ENCODE measurements at regions not wholly inside any gene's neighbourhood (a gene's known extent, or its start where the extent isn't known, plus 50 kb on each side); places are given as distances from the start of the nearest gene placed in this dataset.
"Not testable (repeated sequence)": the region's sequence is repeated elsewhere in the genome, so short reads cannot be mapped to it uniquely, and the experiment has no call there.

GRCh38 chr6:97775012-97775411 is 492.0 kb upstream of the MMS22L start:
- H3K27ac Mint-ChIP-seq (ENCODE audit: unreplicated experiment), result no peak overlapping the region
- TF ChIP-seq, protein P1, sequence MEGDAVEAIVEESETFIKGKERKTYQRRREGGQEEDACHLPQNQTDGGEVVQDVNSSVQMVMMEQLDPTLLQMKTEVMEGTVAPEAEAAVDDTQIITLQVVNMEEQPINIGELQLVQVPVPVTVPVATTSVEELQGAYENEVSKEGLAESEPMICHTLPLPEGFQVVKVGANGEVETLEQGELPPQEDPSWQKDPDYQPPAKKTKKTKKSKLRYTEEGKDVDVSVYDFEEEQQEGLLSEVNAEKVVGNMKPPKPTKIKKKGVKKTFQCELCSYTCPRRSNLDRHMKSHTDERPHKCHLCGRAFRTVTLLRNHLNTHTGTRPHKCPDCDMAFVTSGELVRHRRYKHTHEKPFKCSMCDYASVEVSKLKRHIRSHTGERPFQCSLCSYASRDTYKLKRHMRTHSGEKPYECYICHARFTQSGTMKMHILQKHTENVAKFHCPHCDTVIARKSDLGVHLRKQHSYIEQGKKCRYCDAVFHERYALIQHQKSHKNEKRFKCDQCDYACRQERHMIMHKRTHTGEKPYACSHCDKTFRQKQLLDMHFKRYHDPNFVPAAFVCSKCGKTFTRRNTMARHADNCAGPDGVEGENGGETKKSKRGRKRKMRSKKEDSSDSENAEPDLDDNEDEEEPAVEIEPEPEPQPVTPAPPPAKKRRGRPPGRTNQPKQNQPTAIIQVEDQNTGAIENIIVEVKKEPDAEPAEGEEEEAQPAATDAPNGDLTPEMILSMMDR (IDR thresholded peaks at IDR 0.05; ENCODE audit: partially characterized antibody, unreplicated experiment), result no peak
- peaks cover under 1% of the 10 kb centered on the region for H3K27me3 Mint-ChIP-seq (ENCODE audit: unreplicated experiment)
- no peak overlapping the region for H3K4me3 Mint-ChIP-seq (ENCODE audit: unreplicated experiment)
- peaks cover 4% of the 10 kb centered on the region for H3K4me1 Mint-ChIP-seq (ENCODE audit: low read depth, unreplicated experiment)
- no peaks in the 10 kb centered on the region for H3K9me3 Mint-ChIP-seq (ENCODE audit: unreplicated experiment)
- peak; percentile 21 for DNase-seq
- H3K36me3 Mint-ChIP-seq (ENCODE audit: unreplicated experiment), result peaks cover 8% of the 10 kb centered on the region

GRCh38 chr6:97778290-97779038 is 495.4 kb upstream of the MMS22L start:
- H3K27ac Mint-ChIP-seq (ENCODE audit: unreplicated experiment), result no peak overlapping the region
- TF ChIP-seq, protein P1 (IDR thresholded peaks at IDR 0.05; ENCODE audit: partially characterized antibody, unreplicated experiment), result no peak
- peaks cover 7% of the 10 kb centered on the region for H3K27me3 Mint-ChIP-seq (ENCODE audit: unreplicated experiment)
- peaks cover 17% of the 10 kb centered on the region for H3K36me3 Mint-ChIP-seq (ENCODE audit: unreplicated experiment)
- DNase-seq, result no peak
- H3K4me3 Mint-ChIP-seq (ENCODE audit: unreplicated experiment), result no peak overlapping the region
- peaks cover 2% of the 10 kb centered on the region for H3K4me1 Mint-ChIP-seq (ENCODE audit: low read depth, unreplicated experiment)
- no peaks in the 10 kb centered on the region for H3K9me3 Mint-ChIP-seq (ENCODE audit: unreplicated experiment)

DNA sequence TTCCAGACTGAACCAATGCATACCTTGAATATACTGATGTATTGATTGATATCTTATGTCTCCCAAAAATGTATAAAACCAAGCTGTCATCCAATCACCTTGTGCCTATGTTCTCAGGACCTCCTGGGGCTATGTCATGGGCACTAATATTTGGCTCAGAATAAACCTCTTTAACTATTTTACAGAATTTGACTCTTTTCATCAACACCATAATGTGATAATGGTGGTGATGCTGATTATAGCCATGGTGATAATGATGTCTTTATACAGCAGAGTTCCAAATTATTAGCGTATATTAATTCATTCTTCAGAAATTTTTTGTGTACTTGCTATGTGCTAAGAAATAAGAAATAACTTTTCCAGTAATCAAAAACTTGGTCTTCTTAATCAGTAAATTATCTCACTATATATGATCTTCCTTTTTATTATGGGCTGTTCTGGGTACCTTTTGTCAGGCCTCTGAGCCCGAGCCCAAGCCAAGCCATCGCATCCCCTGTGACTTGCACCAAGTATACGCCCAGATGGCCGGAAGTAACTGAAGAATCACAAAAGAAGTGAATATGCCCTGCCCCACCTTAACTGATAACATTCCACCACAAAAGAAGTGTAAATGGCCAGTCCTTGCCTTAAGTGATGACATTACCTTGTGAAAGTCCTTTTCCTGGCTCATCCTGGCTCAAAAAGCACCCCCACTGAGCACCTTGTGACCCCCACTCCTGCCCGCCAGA is 496.2 kb upstream of the MMS22L start:
- not testable (repeated sequence) for H3K27me3 Mint-ChIP-seq (ENCODE audit: unreplicated experiment); H3K4me1 Mint-ChIP-seq (ENCODE audit: low read depth, unreplicated experiment); H3K9me3 Mint-ChIP-seq (ENCODE audit: unreplicated experiment); DNase-seq; H3K4me3 Mint-ChIP-seq (ENCODE audit: unreplicated experiment)
- H3K36me3 Mint-ChIP-seq (ENCODE audit: unreplicated experiment), result peaks cover 17% of the 10 kb centered on the region
- H3K27ac Mint-ChIP-seq (ENCODE audit: unreplicated experiment), result peak overlapping the region; percentile 11

DNA sequence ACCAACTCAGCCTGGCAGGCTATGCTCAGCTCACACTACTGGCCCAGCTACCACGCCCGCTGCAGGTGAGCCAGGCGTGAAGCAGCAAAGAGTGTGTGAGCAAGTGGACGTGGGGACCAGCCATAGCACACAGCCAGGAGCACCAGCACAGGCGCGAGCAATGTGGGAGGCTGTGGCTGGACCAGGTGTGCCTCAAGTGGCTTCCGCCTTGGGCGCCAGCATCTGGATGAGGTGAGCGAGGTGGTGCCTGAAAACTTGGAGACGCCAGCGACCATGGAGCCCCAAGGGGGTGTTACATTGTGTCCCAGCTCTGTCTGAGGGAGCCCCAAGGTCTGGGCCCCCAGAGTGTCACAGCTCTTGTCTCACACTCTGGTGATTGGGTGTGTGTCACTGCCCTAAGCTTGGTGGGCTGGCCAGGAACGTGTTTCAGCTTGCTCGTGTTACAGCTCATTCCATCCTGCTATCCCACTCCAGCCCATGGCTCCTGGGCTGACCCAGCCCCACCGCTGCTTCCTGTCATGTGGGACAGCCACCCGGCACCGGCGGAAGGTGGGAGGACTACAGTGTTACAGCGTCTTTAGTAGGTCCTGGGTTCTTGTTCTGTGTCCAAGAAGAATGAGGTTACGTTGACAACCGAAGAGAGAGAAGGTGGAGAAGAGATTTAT is 508.0 kb upstream of the MMS22L start:
- DNase-seq, result no peak
- H3K4me3 Mint-ChIP-seq (ENCODE audit: unreplicated experiment), result no peak overlapping the region
- H3K27me3 Mint-ChIP-seq (ENCODE audit: unreplicated experiment), result peaks cover 2% of the 10 kb centered on the region
- peaks cover 10% of the 10 kb centered on the region for H3K36me3 Mint-ChIP-seq (ENCODE audit: unreplicated experiment)
- H3K27ac Mint-ChIP-seq (ENCODE audit: unreplicated experiment), result no peak overlapping the region
- peaks cover 5% of the 10 kb centered on the region for H3K9me3 Mint-ChIP-seq (ENCODE audit: unreplicated experiment)
- TF ChIP-seq, protein P1 (IDR thresholded peaks at IDR 0.05; ENCODE audit: partially characterized antibody, unreplicated experiment), result no peak
- no peaks in the 10 kb centered on the region for H3K4me1 Mint-ChIP-seq (ENCODE audit: low read depth, unreplicated experiment)

DNA sequence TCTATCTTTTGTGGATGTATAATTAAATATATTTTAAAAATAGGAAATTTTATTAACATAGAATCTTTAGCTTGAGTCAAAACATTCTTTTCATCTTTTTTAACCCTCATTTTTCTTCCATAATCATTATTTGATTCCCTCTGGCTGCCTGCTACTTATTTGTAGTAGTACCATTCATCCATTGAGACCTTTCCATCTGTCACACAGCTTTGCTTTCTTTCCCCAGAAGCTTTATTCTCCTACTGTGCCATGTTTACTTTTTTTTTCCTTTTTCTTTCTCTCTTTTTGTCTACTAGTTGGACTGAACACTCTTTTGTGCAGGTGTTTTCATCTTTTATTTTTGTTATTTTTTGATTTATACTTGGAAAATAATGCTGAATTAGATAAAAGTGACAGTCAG is 522.6 kb upstream of the MMS22L start:
- Mint-ChIP-seq H3K9me3 (ENCODE audit: unreplicated experiment) (peaks cover 1% of the 10 kb centered on the region), H3K27me3 (ENCODE audit: unreplicated experiment) (no peaks in the 10 kb centered on the region), H3K4me3 (ENCODE audit: unreplicated experiment) (peak overlapping the region; percentile 10), H3K36me3 (ENCODE audit: unreplicated experiment) (no peaks in the 10 kb centered on the region), H3K4me1 (ENCODE audit: low read depth, unreplicated experiment) (peaks cover 40% of the 10 kb centered on the region), H3K27ac (ENCODE audit: unreplicated experiment) (peak overlapping the region; percentile 25)
- DNase-seq, result no peak
- TF ChIP-seq, protein P1 (IDR thresholded peaks at IDR 0.05; ENCODE audit: partially characterized antibody, unreplicated experiment), result no peak

Data from glutamatergic neuron (in vitro differentiated cells).